ENCODE measurements at regions not wholly inside any gene's neighbourhood (a gene's known extent, or its start where the extent isn't known, plus 50 kb on each side); places are given as distances from the start of the nearest gene placed in this dataset.

DNA sequence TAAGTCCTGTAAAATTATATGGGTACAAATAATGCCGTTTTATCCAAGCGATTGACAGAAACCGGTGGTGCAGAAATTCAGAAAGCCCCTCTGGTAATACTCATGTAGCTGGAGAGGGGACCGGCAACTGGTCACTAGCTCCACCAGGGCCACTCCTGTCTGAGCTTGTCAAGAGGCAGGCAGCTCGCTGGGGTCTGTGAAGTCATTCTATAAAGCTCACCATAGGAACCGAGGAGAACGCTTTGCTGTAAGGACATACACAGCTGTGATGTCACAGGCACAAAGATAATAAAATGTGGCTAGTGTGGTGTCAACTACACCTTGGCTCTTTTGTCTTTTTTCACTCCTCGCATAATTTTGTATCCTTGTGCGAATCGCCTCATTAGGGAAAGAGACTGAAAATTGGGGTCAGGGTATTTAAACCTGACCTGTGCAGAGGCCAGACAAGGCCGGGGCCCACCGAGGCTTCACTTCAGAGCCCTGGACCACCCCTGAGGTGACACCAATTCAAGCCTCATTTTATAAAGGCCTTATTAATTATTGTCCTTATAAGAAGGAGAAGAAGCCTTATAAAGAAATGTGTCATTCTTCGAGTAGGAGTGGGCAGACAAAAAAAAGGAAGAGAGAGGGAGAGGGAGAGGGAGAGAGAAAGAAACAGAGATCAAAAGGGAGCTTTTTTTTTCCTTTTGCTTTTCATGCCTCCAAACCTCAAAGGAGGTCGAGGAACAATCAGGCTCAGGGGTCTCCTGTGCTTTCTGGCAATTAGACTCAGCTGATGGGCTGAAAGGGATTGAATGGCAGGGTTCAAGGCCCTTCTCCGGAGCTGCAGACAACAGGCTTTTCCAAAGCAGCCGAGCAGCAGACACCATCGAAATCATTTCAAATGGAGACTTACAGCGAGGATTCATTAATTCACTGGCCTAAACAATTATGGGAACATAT lies 813.3 kb upstream of the ARRDC4 start:
- ChIA-PET CTCF (interaction anchor here (0.5 to 0.6 kb wide), 2 partner anchors 174 to 216 kb away, joined by 3 read pairs; no protein-coding TSS in a partner anchor), POLR2A (no interaction called here)
- Histone ChIP-seq H3K9me3 (ENCODE audit: control insufficient read depth, insufficient read depth, low read depth, low read length) (0 out of 2 replicates have a peak, but pooled peaks cover 2% of the 10 kb centered on the region), H3K27ac (ENCODE audit: extremely low read depth, low read depth, low read length) (no peak overlapping the region), H3K36me3 (ENCODE audit: control insufficient read depth in 2 of 2, insufficient read depth in 1 of 2, low read length in 2 of 2) (no peaks in the 10 kb centered on the region), H3K4me3 (ENCODE audit: low read depth, low read length) (no peak overlapping the region), H3K4me1 (ENCODE audit: control insufficient read depth, insufficient read depth, low read length) (no peaks in the 10 kb centered on the region)
- TF ChIP-seq, protein P1, sequence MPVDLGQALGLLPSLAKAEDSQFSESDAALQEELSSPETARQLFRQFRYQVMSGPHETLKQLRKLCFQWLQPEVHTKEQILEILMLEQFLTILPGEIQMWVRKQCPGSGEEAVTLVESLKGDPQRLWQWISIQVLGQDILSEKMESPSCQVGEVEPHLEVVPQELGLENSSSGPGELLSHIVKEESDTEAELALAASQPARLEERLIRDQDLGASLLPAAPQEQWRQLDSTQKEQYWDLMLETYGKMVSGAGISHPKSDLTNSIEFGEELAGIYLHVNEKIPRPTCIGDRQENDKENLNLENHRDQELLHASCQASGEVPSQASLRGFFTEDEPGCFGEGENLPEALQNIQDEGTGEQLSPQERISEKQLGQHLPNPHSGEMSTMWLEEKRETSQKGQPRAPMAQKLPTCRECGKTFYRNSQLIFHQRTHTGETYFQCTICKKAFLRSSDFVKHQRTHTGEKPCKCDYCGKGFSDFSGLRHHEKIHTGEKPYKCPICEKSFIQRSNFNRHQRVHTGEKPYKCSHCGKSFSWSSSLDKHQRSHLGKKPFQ (tag by site-specific recombination; IDR thresholded peaks at IDR 0.05) = no peak
- TF ChIP-seq ZSCAN16 (tag by site-specific recombination; IDR thresholded peaks at IDR 0.05) = no peak

DNA sequence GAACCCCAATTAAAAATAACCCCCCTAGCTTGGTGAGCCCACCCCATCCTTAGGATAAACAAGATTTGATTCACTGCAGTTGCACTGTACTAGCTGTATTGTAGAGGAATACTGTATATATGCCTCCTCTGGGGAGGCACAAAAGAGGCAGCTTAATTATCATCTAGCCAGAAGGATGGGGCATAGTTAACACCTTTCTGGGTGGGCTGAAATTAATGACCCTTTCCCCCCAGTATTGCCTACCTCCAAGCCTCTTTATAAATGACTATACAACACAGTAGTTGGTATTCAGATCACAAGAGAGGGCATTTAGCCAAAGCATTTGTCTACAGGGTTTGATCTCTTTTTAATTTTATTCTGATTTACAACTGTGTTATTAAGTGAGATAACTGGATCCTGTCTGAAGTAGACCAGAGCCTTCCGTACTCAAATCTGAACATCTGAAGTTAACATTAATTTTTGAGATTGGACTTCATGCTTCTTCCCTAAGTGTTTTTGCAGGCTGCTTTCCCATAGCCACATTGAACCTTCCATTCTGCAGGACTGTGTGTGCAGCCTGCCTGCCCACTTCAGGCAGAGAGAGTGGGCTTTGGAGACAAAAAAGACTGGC lies 807.0 kb upstream of the ARRDC4 start:
- ChIA-PET CTCF (interaction anchor here (0.7 kb wide), 1 partner anchor 431 kb away, joined by 3 read pairs; no protein-coding TSS in a partner anchor), POLR2A (no interaction called here)
- H3K36me3 ChIP-seq (ENCODE audit: control insufficient read depth in 2 of 2, insufficient read depth in 1 of 2, low read length in 2 of 2) = no peaks in the 10 kb centered on the region
- no peak overlapping the region for H3K4me3 ChIP-seq (ENCODE audit: low read depth, low read length)
- TF ChIP-seq ZNF530 (tag by site-specific recombination; IDR thresholded peaks at IDR 0.05; ENCODE audit: low read depth) (no peak), MYNN (tag by site-specific recombination; IDR thresholded peaks at IDR 0.05; ENCODE audit: borderline replicate concordance) (no peak), SALL2 (tag by site-specific recombination; IDR thresholded peaks at IDR 0.05; ENCODE audit: borderline replicate concordance) (no peak), ZNF19 (tag by site-specific recombination; IDR thresholded peaks at IDR 0.05; ENCODE audit: low read depth) (no peak), MZF1 (tag by site-specific recombination; IDR thresholded peaks at IDR 0.05; ENCODE audit: borderline replicate concordance) (no peak), ZNF529 (tag by site-specific recombination; IDR thresholded peaks at IDR 0.05; ENCODE audit: insufficient replicate concordance) (no peak), ZNF777 (tag by site-specific recombination; IDR thresholded peaks at IDR 0.05; ENCODE audit: borderline replicate concordance) (no peak), ZBTB20 (tag by site-specific recombination; IDR thresholded peaks at IDR 0.05) (no peak), ZFHX2 (tag by site-specific recombination; conservative IDR thresholded peaks at IDR 0.05) (no peak), ZNF140 (tag by site-specific recombination; IDR thresholded peaks at IDR 0.05) (no peak), ZNF501 (tag by site-specific recombination; IDR thresholded peaks at IDR 0.05) (no peak), HOXD13 (CRISPR knock-in tag; IDR thresholded peaks at IDR 0.05; ENCODE audit: borderline replicate concordance) (no peak), ZNF585B (tag by site-specific recombination; IDR thresholded peaks at IDR 0.05) (no peak), KLF10 (tag by site-specific recombination; IDR thresholded peaks at IDR 0.05) (no peak), GLIS1 (tag by site-specific recombination; IDR thresholded peaks at IDR 0.05) (no peak)
- TF ChIP-seq, protein P2, sequence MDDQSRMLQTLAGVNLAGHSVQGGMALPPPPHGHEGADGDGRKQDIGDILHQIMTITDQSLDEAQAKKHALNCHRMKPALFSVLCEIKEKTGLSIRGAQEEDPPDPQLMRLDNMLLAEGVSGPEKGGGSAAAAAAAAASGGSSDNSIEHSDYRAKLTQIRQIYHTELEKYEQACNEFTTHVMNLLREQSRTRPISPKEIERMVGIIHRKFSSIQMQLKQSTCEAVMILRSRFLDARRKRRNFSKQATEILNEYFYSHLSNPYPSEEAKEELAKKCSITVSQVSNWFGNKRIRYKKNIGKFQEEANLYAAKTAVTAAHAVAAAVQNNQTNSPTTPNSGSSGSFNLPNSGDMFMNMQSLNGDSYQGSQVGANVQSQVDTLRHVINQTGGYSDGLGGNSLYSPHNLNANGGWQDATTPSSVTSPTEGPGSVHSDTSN (CRISPR knock-in tag; IDR thresholded peaks at IDR 0.05) = no peak
- TF ChIP-seq, protein P3, sequence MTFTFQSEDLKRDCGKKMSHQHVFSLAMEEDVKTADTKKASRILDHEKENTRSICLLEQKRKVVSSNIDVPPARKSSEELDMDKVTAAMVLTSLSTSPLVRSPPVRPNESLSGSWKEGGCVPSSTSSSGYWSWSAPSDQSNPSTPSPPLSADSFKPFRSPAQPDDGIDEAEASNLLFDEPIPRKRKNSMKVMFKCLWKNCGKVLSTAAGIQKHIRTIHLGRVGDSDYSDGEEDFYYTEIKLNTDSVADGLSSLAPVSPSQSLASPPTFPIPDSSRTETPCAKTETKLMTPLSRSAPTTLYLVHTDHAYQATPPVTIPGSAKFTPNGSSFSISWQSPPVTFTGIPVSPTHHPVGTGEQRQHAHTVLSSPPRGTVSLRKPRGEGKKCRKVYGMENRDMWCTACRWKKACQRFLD (tag by site-specific recombination; IDR thresholded peaks at IDR 0.05) = no peak
- TF ChIP-seq, protein P4, sequence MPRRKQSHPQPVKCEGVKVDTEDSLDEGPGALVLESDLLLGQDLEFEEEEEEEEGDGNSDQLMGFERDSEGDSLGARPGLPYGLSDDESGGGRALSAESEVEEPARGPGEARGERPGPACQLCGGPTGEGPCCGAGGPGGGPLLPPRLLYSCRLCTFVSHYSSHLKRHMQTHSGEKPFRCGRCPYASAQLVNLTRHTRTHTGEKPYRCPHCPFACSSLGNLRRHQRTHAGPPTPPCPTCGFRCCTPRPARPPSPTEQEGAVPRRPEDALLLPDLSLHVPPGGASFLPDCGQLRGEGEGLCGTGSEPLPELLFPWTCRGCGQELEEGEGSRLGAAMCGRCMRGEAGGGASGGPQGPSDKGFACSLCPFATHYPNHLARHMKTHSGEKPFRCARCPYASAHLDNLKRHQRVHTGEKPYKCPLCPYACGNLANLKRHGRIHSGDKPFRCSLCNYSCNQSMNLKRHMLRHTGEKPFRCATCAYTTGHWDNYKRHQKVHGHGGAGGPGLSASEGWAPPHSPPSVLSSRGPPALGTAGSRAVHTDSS (tag by site-specific recombination; IDR thresholded peaks at IDR 0.05) = no peak
- TF ChIP-seq, protein P5, sequence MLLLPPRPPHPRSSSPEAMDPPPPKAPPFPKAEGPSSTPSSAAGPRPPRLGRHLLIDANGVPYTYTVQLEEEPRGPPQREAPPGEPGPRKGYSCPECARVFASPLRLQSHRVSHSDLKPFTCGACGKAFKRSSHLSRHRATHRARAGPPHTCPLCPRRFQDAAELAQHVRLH (tag by site-specific recombination; IDR thresholded peaks at IDR 0.05) = no peak
- TF ChIP-seq, protein P6, sequence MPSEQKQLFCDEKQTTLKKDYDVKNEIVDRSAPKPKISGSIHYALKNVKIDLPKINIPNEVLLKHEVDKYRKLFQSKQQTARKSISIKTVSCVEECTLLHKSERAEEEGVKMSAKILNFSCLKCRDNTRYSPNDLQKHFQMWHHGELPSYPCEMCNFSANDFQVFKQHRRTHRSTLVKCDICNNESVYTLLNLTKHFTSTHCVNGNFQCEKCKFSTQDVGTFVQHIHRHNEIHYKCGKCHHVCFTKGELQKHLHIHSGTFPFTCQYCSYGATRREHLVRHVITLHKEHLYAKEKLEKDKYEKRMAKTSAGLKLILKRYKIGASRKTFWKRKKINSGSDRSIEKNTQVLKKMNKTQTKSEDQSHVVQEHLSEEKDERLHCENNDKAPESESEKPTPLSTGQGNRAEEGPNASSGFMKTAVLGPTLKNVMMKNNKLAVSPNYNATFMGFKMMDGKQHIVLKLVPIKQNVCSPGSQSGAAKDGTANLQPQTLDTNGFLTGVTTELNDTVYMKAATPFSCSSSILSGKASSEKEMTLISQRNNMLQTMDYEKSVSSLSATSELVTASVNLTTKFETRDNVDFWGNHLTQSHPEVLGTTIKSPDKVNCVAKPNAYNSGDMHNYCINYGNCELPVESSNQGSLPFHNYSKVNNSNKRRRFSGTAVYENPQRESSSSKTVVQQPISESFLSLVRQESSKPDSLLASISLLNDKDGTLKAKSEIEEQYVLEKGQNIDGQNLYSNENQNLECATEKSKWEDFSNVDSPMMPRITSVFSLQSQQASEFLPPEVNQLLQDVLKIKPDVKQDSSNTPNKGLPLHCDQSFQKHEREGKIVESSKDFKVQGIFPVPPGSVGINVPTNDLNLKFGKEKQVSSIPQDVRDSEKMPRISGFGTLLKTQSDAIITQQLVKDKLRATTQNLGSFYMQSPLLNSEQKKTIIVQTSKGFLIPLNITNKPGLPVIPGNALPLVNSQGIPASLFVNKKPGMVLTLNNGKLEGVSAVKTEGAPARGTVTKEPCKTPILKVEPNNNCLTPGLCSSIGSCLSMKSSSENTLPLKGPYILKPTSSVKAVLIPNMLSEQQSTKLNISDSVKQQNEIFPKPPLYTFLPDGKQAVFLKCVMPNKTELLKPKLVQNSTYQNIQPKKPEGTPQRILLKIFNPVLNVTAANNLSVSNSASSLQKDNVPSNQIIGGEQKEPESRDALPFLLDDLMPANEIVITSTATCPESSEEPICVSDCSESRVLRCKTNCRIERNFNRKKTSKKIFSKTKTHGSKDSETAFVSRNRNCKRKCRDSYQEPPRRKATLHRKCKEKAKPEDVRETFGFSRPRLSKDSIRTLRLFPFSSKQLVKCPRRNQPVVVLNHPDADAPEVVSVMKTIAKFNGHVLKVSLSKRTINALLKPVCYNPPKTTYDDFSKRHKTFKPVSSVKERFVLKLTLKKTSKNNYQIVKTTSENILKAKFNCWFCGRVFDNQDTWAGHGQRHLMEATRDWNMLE (tag by site-specific recombination; conservative IDR thresholded peaks at IDR 0.05; ENCODE audit: low read depth) = no peak
- H3K27ac ChIP-seq (ENCODE audit: extremely low read depth, low read depth, low read length) = no peak overlapping the region
- H3K4me1 ChIP-seq (ENCODE audit: control insufficient read depth, insufficient read depth, low read length) = no peaks in the 10 kb centered on the region
- H3K9me3 ChIP-seq (ENCODE audit: control insufficient read depth, insufficient read depth, low read depth, low read length) = no peaks in the 10 kb centered on the region

All from HEK293 (cell line).